ENCODE measurements at regions not wholly inside any gene's neighbourhood (a gene's known extent, or its start where the extent isn't known, plus 50 kb on each side); places are given as distances from the start of the nearest gene placed in this dataset.
"Not testable (repeated sequence)": the region's sequence is repeated elsewhere in the genome, so short reads cannot be mapped to it uniquely, and the experiment has no call there.

DNA sequence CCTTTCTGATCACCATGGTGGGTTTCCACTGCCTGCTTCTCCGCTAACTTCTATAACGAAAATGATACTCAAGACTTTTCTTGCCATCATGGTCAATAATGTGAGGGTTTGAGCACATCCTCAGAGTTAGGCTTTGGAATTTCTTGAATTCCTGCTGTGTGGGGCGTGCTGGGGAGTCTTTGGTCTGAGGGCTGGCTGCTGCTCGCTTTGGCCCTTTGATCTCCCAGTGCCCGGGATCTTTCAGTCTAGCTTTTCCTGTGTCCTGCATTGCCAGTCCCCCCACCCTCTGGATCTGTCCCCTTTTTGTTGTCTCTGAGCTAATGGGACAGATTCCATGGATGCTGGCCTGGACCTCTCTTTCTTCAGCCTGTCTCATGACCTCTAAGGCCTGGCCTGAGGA is 182.6 kb downstream of the NPIPA7 start:
- intact Hi-C loops (cut with micrococcal nuclease), result not testable (repeated sequence)

DNA sequence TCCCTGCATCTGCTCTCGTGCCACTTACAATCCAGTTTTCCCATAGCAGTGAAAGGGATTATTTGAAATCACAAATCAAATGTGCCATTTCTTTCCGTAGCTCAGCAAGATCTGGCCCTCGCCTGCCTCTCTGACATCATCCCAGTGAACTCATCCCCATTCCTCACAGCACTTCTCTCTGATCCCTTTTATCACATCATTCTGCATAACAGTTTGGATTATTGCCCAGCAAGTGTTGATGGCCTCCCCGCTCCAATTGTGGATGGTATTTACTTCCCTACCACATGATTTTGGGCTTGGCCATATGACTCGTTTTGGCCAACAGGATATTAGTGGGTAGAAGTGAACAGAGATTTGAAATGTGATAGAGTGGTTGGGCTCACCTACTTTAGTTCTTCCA is 185.0 kb downstream of the NPIPA7 start:
- intact Hi-C loops (cut with micrococcal nuclease), result not testable (repeated sequence)

DNA sequence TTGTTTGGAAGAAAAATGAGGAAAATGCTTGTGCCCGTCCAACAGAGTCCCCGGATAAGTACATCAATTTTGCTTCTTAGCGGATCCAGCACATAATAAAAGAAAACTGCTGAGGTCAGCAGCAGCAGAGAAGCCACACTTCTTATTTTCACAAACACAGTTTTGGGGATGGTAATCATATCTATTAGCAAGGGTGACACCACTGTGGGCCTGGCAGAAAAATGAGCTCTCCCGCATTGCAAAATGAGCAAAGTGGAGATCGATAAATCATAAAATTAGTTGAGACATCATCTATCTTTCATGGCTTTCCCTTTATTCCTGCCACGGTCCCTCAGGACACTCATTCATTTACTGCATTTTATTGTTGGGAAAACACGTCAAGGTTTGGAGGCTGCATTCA is 186.4 kb downstream of the NPIPA7 start:
- intact Hi-C loops (cut with micrococcal nuclease), result not testable (repeated sequence)

DNA sequence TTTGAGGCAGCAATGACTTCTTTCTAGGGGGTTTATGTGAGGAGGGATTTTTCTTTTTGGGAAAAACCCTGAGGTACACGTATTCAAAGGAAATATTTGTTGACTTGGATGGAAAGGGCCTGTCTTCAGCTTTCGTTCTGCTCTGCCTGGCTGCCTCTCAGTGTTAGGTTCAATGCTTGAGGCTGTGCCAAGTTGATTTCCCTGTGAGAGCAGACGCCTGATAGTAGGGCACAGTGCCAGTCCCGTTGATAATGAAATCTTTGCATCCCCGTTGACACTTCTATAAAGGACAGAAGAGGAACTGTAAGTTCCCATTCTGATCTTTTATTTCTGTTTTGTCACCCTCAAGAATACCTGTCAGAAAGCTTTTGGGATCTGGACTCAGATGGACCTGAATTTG is 191.1 kb downstream of the NPIPA7 start:
- intact Hi-C loops (cut with micrococcal nuclease), result not testable (repeated sequence)

DNA sequence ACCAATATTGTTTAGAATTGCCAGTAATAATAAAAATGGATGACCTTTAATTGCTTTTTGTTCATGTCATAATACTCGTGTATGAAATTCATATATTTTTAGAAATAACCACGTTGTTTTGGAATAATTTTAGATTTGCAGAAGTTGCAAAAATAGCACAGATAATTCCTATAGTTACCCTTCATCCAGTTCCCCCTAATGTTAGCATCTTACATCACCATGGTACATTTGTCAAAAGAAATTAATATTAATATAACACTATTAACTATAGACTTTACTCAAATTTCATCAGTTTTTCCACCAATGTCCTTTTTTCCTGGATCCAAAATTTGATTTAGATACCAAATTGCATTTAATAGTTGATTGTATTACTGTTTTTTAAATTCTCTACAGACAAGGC is 191.9 kb downstream of the NPIPA7 start:
- intact Hi-C loops (cut with micrococcal nuclease), result not testable (repeated sequence)

DNA sequence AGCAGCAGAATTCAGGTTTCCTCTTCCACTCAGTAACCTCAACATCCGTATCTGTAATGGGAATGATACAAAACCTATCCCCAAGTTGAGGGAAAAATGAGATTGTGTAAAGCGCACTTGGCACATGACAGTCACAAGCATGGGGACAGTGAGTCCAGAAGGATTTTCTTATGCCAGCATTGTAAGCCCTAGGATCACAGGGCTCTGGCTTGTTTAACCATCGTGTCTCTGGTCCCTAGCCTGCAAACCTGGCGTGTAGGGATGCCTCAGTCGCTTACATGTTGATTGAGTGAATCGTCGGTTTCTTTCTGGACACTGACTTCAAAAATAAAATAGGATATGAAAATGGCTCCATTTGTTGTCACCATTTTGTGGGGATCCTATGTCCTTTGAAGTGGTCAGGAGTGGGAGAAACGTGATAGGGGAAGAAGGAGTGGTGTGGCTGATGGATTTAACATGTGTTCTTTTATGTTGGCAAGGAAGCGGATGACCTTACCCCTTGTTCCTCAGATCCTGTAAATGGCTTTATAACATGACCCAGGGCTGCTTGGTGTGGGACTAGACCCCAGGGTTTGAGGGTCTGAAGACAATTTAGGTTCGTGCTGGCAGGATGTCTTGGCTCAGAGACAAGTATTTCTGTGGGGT is 193.3 kb downstream of the NPIPA7 start:
- intact Hi-C loops (cut with micrococcal nuclease), result not testable (repeated sequence)

DNA sequence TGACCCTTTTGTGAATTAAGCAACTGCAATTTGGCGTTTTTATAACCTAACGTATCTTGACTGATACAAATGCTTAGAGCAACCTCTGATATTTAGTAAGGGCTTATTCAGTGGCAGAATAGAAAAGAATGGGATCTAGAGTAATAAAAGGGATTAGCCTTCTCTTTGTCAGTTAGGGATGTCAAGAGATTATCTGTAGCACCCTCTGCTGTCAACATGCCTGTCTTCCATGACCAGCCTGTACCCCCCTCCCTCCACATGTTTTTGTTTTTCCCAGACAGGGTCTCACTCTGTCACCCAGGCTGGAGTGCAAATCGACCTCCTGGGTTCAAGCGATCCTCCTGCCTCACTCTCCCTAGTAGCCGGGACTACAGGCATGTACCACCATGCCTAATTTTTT is 198.1 kb downstream of the NPIPA7 start:
- intact Hi-C loops (cut with micrococcal nuclease), result not testable (repeated sequence)

DNA sequence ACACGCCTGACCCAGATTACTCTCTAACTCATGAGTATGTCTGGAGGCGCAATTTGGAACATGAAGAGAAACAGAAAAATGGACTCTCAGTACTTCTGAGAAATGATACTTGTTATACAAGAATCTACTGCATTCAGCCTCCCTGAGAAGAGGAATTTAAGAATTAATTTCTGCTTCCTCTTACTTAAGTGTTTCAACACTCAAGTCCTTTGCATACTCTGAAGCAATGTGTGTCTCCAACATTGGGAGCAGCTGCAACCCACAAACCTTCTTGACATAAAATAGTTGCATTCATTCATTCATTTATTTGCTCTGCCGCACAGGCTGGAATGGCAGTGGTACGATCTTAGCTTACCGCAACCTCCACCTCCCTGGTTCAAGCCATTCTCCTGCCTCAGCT is 199.8 kb downstream of the NPIPA7 start:
- intact Hi-C loops (cut with micrococcal nuclease), result no loop called here

DNA sequence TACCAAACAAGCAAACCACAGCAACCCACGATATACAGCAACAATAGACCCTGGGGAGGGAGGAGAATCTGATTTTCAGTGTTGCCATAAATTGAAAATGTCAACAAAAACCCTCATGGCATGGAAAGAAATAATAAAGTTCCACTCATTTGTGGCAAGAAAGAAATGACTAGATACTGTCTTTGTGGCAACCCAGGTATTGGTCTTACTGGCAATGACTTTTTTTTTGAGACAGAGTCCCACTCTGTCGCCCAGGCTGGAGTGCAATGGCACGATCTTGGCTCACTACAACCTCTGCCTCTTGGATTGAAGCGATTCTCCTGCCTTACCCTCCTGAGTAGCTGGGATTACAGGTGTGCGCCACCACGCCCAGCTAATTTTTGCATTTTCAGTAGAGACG is 204.0 kb downstream of the NPIPA7 start:
- intact Hi-C loops (cut with micrococcal nuclease), result not testable (repeated sequence)

DNA sequence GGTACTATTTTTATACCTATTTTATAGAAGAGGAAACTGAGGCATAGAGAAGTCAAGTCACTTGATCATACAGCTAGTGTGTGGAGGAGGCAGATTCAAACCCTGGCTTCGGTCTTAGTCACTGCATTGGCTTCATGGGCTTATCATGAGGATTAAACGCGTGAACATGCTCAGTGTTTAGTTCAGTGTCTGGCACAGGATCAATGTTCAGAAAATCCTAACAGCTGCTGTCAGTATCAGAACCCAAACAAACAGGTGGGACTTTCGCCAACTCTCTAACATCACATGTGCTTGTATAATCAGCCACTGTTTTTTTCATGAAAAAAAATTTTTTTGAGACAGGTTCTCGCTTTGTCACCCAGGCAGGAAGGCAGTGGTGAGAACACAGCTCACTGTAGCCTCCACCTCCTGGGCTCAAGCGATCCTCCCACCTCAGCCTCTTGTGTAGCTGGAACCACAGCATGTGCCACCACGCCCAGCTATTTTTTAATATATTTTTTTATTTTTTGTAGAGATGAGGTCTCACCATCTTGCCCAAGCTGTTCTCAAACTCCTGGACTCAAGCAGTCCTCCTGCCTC is 207.2 kb downstream of the NPIPA7 start:
- intact Hi-C loops (cut with micrococcal nuclease), result not testable (repeated sequence)

DNA sequence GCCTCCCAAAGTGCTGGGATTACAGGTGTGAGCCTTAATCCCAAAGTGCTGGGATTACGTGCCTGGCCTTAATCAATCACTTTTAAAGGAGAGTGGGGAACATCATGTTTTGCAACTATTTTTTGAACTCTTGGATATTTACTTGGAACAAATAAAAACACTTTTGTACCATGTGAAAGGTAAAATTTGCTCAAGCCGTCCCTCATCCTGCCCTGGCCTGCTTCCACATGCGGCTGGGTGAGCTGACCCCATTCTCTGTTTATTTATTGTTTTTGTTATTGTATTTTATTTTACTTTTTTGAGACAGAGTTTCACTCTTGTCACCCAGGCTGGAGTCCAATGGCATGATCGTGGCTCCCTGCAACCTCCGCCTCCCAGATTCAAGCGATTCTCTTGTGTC is 208.0 kb downstream of the NPIPA7 start:
- intact Hi-C loops (cut with micrococcal nuclease), result not testable (repeated sequence)

DNA sequence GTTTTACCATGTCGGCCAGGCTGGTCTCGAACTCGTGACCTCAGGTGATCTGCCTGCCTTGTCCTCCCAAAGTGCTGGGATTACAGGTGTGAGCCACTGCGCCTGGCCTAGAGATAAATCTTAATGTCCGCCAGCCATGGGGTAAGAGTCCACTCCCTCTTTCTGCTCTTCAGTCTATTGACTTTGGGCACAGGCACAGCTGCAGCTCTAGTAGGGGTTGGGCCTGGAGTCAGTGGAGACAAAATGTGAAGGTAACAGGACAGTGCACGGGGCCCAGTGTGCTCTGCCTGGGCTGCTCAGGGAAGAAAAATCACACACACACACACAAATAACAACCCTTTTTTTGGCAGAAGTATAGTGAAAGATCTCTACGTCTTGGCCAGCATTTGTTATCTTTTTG is 209.5 kb downstream of the NPIPA7 start:
- intact Hi-C loops (cut with micrococcal nuclease), result not testable (repeated sequence)

DNA sequence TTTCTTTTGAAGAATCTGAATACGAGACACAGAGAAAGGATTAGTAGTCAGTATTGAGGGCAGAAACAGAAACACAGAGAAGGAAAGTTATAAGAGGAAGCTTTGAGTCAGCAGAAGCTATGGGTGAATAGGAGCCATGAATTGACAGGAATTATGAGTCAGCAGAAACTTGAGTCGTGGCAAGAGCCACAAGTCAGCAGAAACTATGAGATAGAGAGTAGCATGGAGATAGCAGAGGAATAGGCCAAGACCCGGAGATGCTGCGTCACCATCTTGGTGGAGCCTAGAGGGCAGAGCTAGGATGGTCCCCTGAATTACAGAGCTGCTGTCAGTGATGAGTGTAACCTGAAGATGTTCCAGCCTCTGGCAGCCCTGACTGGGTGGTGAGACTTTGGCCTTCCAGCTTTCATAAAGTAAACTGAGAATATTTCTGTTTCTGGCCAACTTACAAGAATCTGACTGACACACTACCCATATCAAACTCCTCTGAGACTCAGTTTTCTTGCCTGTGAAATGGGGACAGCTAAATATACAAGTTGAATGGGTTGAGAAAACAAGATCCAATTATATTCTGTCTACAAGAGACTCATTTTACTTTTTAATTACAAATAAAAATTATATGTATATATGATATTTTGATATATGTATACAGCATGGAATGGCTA is 211.8 kb downstream of the NPIPA7 start:
- intact Hi-C loops (cut with micrococcal nuclease), result not testable (repeated sequence)

DNA sequence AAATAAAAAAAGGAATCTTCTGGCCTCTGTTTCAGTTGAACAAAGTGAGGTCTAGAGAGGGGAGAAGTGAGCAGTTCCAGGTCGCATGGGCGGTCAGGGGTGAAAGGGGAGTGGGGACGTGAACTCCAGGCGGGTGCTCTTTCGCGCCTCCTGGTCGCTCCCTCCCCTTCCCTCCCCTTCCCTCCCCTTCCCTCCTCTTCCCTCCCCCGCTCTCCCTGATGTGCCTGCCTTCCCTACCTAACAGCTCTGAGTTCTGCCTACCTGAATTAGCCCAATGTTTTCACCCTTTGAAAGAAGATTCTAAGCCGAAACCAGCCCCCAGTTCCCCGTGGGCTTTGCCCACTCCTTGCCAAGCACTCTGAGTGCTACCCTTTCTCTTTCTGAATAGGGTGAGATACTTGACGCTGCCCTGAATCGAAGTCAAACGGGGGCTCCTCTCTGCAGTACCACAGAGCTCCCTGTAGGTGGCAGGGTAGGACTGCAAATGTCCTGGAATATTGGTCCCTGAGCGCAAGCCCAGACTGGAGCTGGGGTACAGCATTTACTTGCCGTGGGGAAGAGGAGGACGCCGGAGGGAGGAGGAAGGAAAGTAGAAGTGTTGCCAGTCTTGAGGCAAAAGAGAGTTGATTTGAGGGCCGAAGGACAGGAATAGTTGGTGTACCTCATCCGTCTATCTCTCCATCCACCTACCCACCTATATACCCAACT is 214.4 kb downstream of the NPIPA7 start:
- intact Hi-C loops (cut with micrococcal nuclease), result not testable (repeated sequence)

DNA sequence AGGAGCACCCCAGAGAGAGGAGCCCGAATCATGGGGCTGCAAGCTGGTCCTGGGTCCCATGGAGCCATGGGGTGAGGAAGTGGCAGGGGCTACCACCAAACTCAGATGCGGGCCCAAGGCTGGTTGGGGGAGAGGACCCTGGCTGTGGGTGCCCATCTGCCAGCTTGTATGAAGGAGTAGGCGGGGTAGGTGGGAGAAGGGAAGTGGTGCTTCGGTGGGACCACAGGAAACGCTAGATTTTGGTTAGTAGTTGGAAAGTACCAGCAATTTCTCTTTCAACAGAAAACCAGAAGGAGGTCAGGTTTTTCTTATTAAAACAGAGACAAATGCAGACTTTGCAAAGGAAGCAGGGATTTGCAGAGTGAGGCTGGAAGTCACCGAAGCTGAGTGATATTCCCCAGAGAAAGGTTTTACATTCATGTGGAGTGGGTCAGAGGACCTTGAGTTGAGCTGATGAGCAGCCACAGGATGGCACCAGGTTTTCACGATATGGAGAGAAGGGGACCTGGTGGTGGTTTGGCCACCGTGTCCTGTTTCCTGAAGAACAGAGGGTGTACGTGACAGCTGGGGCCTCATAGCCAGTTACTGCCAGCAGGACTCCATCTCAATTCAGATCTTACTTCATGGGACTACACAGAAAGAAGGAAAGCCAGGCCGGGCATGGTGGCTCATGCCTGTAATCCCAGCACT is 216.2 kb downstream of the NPIPA7 start:
- intact Hi-C loops (cut with micrococcal nuclease), result not testable (repeated sequence)

DNA sequence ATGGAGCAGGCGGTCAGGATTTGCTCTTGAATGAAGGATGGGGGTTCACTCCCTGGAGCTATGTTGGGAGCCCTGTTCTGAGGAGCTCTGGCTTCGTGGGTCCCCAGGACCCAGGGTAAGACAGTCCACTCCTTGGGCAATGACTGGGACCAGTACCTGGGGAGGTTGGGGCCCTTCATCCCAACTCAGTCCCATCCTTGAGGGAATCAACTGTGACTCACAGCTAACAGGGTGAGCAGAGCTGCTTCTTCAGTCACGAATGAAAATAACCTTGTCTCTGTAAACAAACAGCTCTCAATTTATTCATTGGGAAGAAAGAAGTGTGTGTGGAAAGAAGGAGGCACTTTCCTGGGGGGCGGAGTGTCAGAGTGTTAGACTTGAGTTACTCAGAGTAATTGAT is 222.3 kb downstream of the NPIPA7 start:
- intact Hi-C loops (cut with micrococcal nuclease), result not testable (repeated sequence)

DNA sequence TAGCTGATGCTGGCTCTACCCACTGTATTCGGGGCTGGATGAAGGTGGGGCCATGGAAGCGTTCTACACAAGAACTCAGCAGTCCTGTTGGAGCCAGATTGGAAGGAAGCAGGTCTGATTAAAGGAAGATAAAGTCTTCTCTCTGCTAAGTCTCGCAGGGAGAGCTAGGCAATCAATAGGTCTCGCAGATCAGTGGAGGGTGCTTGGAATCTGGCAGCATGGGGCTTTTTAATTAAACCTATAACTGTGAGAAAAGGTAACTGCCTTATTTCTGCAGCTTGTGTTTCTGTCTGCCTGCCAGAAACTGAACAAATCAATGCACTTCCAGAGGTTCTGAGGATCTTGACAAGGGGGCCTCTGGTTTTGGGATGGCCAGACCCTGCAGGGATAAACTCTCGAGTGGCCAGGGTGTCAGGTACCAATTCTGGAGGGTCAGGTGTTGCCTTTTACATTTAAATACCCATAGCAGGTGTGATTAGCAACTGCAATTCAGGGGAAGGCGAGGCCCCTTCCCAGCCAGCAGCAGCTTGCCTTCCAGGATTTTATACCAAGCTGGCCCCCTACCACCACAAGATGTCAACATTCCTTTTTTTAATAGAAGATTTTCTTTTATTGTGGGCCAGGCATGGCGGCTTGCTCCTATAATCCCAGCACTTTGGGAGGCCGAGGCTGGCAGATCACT is 228.6 kb downstream of the NPIPA7 start:
- intact Hi-C loops (cut with micrococcal nuclease), result not testable (repeated sequence)

DNA sequence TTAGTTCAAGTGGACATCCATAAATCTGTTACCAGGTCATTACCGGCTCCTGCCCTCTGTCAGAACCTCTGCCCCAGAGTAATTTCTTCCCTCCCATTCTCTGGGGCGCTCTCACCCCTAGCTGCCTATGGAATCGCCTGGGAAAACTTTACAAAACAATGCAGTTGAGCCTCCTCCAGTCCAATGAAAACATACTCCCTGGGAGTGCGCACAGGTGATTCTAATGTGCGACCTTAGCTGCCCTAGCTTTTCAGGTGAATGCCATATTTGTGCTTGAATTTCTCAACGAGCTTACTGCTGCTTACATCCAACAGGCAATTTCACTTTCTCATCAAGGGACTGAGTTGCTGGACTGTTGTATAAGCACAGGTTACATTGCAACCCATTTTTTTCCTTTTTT is 230.7 kb downstream of the NPIPA7 start:
- intact Hi-C loops (cut with micrococcal nuclease), result not testable (repeated sequence)

DNA sequence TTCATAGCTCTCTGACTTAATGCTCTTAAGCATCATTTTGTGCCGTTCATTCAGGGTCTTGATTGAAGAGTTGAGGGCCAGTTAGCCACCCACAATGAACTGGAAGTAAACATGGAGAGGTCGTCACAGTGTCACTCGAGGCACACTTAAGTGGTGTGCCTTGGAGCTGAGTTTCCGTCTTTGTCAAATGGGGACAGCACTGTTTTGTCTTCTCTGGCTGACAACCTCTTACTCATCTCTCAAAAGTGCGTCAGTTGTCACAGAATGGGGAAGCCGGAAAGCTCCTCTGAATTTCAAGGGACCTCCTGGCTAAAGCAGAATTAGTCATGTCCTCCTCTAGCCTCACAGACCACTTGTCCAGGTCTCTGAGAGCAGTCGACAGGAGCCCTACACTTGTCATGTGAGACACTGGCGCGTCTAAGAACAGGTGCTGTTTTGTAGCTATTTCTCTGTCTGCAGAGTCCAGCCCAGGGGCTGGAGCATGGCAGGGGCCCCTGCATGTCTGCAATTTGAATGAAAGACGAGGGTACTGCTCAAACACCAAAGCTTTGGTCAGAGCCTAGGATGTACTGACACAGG is 231.5 kb downstream of the NPIPA7 start:
- intact Hi-C loops (cut with micrococcal nuclease), result not testable (repeated sequence)

DNA sequence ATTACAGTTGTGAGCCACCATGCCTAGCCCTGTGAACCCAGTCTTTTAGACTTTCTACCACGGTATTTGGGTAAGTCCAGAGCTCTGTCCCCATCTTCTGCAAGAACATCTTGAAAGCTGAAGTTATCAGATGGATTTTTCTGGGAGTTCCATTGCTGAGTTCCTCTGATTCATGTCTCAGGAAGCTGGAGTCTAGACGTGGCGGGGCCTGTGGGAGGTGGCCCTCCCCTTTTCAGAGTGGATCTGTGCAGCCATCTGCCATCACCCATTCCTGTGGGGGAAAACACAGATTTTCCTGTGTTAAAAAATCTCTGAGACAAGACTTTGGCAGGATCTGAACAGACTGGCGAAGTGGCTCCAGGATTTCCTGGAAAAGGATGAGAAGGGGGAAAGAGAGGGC is 234.3 kb downstream of the NPIPA7 start:
- intact Hi-C loops (cut with micrococcal nuclease), result not testable (repeated sequence)

DNA sequence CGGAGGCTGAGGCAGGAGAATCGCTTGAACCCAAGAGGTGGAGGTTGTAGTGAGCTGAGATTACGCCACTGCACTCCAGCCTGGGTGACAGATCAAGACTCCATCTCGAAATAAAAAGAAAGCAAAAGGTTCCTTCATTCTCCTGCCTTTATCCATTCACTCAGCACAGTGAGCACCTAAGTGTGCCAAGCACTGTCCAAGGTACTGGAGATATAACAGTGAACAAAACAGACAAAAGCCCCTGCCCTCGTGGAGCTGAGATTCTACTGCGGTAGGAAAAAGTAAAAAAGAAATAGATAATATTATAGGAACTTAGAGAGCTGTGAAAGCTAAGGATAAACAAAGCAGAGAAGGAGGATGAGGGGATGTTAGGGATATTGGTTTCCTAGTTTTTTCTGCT is 235.5 kb downstream of the NPIPA7 start:
- intact Hi-C loops (cut with micrococcal nuclease), result not testable (repeated sequence)

All from T-helper 2 cell treated with Interferon-gamma antibody and Interleukin-4, amounts not matched to agents 100 ng/mL and 5 ng/mL, for 36 hours (primary cell).